Left ventricle myocardium superior (tissue), 1 donor: ENCODE measurements at regions not wholly inside any gene's neighbourhood (a gene's known extent, or its start where the extent isn't known, plus 50 kb on each side); places are given as distances from the start of the nearest gene placed in this dataset.
"Not testable (repeated sequence)": the region's sequence is repeated elsewhere in the genome, so short reads cannot be mapped to it uniquely, and the experiment has no call there.

Experiments used
- ATAC-seq: fragments of 200-7000 bp; cut with Tn5 transposase; one replicate; pipeline ENCODE4 v1.9.1; 2020; ENCODE audit warnings: mild to moderate bottlenecking, moderate library complexity
- DNase-seq: peaks from one replicate; pipeline ENCODE4 v3.0.0-alpha.2; 2020
- intact Hi-C: fragments of 100-400 bp; cut with micrococcal nuclease; formaldehyde crosslinking; loops from one replicate; pipeline ENCODE4 v1.11.0; 2022
- donor health status: DM: no; HTN: yes; CAD: no; lungs with severe emphysema.

DNA sequence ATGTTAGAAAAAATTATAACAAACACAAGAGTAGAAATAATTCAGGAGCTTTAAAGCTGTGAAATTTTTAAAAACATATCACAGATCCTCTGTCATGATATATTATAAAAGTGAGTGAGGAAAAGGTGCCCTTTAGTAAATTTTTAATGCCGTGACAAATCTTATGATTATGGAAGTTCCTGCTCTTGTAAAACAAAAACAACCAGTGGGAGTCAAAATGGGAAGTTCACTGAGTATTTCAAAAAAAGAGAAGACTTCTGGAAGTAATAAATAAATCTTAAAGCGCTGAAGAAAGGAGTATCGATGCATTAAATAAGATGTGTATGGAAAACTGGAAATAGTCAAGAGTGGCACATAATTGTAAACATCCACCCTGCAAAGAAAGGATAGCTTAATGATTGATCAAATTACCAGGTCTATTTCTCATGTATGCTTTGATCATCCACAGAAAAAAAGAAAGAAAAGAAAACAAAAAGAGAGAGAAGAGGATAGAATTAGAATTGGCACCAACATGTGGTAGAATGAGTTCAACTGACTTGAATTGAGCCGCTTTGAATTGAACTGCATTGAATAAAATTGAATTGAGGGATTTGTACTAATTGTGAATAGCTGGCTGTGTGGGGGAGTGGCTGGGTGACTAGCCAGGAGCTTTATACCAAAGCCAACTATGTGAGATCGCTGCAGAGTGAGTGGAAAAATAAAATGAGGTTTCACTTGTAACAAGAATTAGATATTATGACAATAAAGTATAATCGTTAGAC is 647.6 kb upstream of the SPRY2 start:
- ATAC-seq (no peak), DNase-seq (peak; percentile 21)
- intact Hi-C loops = no loop called here

DNA sequence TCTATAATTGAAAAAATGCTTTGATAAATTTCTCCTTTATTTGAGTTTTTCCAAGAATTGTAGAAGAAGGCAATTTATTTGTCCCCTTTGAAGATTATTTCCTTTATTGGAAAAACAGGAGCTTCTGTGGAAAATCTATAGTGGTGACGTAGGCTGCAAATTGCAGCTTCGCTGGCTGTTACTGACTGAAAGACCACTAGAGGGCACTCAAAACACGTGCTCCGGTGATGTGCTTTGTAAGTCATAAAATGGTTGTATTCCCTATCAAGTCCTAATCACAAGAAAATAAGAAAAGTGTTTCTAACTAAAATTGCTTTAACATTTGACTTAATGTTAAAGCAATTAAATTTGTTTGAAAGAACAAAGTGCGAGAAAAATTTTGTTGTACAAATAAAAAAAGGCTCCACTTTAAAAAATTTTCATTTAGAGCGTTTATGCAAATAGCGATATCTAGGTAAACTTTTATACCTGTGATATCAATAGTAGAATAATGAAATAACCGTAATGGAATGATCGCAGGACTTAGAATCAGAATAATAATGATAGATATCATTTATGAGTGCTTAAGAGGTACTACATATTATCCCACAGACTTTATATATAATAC is 638.2 kb upstream of the SPRY2 start:
- peak; percentile 40 for ATAC-seq
- intact Hi-C loops = no loop called here

DNA sequence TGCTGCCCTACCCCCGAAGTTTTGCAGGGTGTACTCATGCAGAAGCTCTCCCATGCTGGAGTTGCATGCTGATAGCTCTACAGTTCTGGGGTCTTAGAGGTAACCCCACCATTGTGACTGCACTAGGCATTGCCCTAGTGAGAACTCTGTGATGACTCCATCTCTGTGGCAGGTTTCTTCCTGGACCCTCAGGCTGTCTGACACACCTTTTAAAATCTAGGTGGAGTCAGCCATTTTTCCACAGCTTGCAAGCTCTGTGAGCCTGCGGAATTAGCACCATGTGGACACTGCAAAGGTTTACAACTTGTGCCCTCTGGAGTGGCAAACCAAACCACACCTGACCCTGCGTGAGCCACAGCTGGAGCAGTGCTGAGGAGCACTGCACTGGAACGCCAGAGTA is 636.2 kb upstream of the SPRY2 start:
- DNase-seq (no peak), ATAC-seq (no peak)
- intact Hi-C loops = no loop called here

More for the DNA sequence above, 638.2 kb upstream of the SPRY2 start:
- DNase-seq = no peak

DNA sequence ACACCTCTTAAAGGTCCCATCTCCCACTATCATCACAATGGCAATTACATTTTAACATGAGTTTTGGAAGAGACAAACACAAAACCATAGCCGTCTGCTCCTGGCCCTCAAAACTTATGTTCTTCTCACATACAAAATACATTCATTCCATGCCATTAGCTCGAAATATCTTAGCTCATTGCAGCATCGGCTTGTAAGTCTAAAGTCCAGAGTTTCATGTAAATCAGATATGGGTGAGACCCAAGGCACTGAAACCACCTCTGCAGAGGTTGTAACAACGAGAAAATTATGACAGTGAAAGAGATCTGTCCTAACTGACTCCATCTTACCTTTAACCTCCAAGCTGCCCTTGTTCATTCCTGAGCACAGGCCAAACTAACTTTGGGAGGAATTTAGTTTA is 635.0 kb upstream of the SPRY2 start:
- ATAC-seq (no peak), DNase-seq (no peak)
- intact Hi-C loops = no loop called here

DNA sequence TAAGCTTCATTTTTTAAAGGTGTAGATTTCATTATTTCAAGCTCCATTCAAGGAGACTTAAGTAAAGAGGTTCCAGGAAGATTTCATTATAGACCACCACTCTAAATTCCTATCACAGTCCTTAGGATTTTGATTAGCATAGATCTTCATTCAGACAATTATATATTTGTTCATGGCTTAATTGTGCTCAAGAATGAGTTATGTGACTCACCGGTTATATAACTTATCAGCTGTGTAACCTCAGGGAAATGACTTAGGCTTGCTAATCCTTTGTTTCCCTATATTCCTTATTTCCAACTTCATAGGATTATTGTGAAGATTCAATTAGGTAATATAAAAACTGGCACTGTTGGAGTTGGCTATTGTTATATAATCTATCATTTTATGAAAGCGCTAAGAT is 632.8 kb upstream of the SPRY2 start:
- intact Hi-C loops = no loop called here
- no peak for DNase-seq
- no peak for ATAC-seq

DNA sequence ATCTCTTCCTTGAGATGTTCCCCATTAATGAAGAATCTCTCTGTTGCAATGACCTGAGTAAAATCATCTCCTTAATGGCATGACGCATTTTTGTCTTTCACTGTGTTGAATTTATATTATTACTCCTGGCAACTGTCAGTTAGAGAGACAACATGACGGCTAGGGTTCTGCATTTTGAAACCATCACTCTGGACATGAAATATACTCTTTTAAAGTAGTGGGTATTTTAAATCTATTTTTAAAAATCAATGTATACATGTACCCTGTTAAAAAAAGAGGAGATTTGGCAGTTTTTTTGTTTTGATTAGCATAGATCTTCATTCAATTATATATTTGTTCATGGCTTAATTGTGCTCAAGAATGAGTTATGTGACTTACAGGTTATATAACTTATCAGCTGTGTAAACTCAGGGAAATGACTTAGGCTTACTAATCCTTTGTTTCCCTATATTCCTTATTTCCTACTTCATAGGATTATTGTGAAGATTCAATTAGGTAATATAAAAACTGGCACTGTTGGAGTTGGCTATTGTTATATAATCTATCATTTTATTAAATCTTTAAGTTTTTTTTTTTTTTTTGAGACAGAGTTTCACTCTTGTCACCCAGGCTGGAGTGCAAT is 632.0 kb upstream of the SPRY2 start:
- intact Hi-C loops = no loop called here
- ATAC-seq (no peak), DNase-seq (no peak)

DNA sequence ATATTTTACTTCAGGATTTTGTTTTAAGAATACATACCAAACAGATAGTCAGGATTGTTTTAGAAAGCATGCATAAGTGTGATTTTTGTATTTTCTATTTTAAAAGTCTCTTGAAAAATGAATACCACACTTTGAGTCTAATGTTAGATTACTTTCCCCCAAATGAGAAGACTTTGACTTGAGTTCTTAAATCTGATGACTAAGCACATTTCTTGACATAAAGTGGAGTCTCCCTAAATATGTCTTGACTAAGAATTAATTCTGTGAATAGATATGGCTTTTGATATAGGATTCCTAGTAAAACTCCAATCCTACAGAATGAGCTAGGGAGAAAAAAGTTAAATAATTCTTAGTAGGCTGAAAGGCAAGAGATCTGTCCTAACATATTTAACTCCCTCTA is 624.2 kb upstream of the SPRY2 start:
- intact Hi-C loops = loop anchor here (5.0 kb wide), 1 partner anchor 33 kb away; no protein-coding TSS in a partner anchor
- DNase-seq = no peak
- ATAC-seq = no peak

DNA sequence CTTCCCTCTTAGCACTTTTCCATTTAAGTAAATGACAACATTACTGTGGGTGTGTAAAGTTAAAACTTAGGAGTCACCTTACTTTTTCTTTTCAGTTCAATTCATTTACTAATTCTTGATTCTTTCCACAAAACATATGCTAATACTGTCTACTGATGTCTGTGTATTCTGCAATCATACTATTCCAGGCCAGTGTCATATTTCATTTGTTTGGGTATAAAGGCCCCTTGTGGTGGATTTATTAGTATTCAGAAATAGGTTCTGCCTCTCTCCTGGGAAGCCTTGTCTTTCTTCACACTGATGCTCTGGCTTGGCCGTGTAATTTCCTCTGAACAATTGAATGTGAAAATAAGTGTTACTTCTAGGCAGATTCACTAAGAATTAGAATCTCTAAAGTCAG is 621.9 kb upstream of the SPRY2 start:
- no peak for DNase-seq
- ATAC-seq = peak; percentile 66
- intact Hi-C loops = no loop called here

DNA sequence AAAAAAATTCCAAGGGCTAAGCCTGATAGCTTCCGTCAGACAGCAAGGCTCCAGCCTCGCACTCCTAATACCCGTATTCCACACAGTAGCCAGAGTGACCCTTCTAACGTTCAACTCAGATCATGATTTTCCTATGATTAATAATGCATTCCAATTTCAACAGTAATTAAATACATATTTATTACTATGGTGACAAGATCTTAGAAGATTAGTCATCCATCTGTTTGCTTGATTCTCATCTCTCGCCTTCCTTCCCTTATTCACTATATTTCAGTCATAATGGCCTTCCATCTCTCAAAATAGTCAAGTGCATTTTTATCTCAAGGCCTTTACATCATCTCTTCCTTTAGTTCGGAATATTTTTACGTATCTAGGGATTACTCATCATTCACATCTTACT is 621.2 kb upstream of the SPRY2 start:
- no peak for DNase-seq
- intact Hi-C loops = no loop called here

DNA sequence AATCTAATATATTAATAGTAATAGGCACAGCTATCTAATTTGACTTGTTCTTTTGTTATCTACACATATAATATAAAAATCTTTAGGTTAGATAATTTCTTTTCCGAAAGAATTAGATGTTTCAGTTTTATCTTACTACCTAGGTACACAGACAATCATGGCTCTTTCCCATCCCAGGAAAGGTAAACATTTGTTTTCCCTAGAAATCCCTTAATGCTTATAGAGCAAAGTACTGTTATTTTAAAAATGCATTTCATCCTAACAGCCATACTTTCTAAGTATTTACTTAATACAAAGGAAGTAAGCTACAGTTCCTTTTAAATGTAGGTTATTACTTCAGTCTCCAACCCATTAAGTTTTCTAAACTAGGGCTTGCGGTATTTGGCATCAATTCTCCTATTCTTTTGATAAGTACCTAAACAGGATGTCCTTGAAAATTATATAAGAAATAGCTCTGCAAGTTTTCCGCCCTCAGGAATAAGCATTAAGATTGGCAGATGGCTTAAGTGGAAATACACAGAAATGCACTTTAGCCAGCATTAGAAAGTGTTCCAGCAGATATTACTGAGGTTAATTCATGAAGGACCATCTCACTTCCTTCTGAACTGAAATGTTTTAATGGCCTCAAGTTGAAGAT is 616.2 kb upstream of the SPRY2 start:
- intact Hi-C loops = no loop called here
- DNase-seq (no peak), ATAC-seq (no peak)

More for the DNA sequence above, 621.2 kb upstream of the SPRY2 start:
- ATAC-seq = no peak

DNA sequence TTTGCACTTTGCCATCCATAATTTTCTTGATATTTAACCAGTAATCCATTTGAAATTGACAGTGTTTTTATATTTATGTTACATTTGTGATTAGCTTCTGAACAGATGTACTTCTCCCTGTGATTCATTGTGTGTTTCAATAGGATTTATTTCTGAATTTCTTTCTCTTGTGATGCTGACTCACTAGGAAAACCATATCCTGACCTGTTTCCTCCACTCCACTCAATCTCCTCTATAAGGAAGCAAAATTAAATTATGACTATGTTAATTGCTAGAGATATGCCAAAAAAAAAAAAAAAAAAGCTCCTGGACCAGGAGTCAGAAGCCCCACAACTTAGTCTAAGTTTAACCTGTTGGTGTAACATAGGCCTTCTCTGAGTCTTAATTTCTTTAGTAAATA is 614.6 kb upstream of the SPRY2 start:
- intact Hi-C loops = no loop called here
- ATAC-seq = no peak
- no peak for DNase-seq

DNA sequence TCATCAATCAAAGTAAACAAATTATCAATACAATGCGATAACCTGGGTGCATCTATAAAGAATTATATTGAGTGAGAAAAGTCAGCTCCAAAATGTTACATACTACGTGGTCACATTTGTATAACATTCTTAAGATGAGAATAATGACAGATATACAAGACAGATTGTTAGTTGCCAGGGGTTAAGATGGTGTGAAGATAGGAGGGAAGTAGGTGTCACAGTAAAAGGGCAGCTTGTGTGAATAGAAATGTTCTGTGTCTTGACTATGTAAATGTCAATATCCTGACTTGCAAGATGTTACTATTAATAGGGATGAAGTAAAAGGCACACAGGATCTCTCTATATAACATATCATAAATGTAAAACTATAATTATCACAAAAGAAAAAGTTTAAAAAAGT is 611.2 kb upstream of the SPRY2 start:
- DNase-seq (no peak), ATAC-seq (no peak)
- intact Hi-C loops = no loop called here

DNA sequence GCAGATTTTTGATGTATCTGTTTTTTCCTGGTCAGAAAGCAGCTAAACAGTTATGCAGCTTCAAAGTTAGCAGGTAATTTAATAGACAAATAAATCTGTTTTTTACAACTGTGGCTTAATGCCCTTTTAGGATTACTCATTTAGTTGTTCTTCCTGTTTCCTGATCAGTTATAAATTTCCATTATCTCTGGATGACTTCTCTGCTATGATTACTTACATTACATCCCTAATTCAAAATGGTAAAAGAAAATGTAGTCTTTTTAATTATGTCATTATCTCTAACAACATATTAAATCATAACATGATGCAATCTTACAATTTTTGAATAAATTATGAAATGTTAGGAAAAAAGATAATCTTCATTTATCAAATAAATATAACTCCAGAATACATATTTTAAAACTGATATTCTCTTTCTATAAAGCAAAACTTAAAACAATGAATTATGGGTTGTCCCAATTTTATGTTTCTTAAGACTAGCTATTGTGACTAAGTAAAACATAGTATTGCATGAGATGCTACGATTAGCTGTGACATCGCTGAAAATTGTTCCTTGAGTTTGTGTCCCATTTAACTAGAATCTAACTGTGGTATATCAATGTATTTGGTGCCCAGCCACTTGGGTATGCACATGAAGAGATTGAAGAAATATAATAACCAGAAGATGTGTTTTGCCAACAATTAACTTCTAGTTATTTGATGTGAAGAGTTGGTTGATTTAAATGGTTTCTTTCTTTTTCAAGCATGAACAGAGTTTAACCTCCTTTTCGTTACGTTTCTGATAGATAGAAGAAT is 605.3 kb upstream of the SPRY2 start:
- no peak for ATAC-seq
- intact Hi-C loops = no loop called here

DNA sequence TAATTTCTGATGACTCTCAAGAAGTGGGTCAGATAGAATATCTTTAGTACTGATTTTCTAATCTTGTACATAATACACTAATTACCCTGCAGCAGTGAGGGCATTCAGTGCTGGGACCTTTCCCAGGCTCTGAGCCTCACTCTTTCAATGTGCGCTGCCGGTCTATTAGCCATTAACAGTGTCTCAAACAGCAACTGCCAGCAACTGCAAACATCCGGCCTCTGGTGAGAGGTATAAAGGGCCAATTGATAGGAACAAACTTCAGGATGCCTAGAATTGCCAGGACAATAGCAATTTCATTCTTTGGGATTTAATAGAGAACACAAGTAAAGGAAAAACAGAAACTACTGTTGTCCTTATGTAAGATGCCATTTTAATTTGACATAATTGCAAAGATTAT is 604.4 kb upstream of the SPRY2 start:
- intact Hi-C loops = no loop called here
- ATAC-seq = peak; percentile 58
- peak; percentile 24 for DNase-seq

More for the DNA sequence above, 605.3 kb upstream of the SPRY2 start:
- no peak for DNase-seq

DNA sequence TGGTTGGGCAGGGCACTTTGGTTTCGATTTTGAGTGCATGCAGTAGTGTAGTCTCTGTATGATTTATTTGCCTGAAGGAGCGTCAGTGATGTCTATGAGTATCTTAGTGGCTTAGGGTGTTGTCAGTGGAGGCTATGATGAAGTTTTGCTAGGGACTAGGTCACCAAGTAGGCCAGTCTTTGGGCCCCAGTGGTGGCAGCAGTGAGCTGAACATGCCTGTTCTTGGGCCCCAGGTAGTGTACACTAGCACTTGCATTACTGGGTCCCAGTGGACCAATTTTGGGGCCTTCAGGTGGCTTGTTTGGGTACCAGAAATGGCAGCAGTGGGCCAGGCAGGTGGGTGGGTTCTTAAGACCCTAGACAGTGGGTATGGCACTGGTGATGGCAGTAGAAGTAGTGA is 598.7 kb upstream of the SPRY2 start:
- ATAC-seq (no peak), DNase-seq (no peak)
- intact Hi-C loops = no loop called here

DNA sequence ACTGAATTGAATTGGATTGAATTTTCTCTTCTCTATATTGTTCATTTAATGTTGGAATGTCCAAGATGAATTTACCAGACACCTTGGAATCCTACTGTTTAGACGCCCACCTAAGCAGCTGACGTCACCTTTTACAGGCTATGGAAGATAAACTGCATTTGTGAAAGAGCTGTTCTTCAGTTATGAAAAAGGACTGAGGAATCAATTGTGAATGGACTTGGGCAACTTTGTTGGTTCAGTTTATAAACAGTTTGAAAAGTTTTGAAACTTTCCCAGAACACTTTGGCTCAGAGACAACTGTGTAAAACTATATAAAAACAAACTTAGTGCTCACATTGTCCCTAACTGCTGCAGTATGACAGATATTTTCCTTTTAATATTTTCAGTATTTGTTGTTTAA is 590.8 kb upstream of the SPRY2 start:
- ATAC-seq = peak; percentile 38
- DNase-seq = no peak
- intact Hi-C loops = loop anchor here (5.0 kb wide), 1 partner anchor 36 kb away; no protein-coding TSS in a partner anchor

DNA sequence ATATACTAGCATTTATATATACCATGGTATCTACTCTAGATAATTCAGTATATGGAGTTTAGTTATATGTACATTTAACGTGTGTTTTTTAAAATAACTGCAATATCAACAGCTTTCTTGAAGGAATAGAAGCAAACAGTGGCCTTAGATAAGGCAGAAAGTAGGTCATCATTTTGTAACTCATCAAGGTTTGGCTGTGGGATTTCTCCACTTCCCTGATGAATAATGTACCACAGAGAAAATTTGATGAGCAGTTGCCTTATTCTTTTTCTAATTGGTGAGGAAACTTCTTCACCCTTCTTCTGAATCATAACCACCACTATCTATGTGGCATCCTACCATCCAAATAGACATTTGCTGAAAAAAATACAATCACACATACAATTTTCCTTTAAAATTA is 590.2 kb upstream of the SPRY2 start:
- DNase-seq (no peak), ATAC-seq (peak; percentile 37)
- intact Hi-C loops = loop anchor here (5.0 kb wide), 1 partner anchor 36 kb away; no protein-coding TSS in a partner anchor

DNA sequence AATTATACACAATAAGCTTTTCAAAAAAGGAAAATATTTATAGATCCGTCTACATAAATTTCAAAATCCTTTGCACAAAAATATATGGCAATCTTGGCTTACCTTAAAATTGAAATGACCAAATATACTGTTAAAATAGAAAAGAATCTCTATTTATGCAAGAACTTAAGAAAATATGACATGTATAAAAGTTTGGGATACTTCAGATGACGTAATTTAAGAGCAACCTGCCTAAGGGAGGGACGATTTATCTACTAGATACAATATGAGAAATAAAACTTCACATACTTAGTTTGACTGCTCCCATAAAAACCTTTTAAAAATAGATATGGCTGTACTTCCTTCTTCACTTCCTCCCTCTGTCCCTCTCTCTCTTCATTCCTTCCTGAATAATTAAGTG is 587.3 kb upstream of the SPRY2 start:
- DNase-seq (no peak), ATAC-seq (no peak)
- intact Hi-C loops = no loop called here

DNA sequence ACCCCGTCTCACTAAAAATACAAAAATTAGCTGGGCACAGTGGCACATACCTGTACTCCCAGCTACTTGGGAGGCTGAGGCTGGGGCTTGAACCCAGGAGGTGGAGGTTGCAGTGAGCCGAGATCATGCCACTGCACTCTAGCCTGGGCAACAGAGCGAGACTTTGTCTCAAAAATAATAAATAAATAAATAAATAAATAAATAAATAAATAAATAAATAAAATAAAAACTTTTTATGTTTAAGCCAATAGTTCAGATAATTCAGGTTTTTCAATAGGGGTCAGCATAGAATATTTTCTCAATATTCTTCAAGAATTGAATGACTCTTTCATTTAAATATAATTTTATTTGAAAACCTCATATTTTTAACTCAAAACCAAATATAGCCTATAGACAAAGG is 585.1 kb upstream of the SPRY2 start:
- ATAC-seq, intact Hi-C loops, DNase-seq: not testable (repeated sequence)
